Spleen (tissue), 11 donors: ENCODE measurements at regions not wholly inside any gene's neighbourhood (a gene's known extent, or its start where the extent isn't known, plus 50 kb on each side); places are given as distances from the start of the nearest gene placed in this dataset.

Experiments used
- DNase-seq: peaks from one replicate; pipeline ENCODE4 v3.0.0-alpha.2; 2020
- H3K27ac ChIP-seq, 8 donors: fragments of 200-600 bp; sonication (generic) in 7 of 8; 1 replicate in 4 of 8; 2 replicates in 4 of 8; pipeline versions ENCODE4 v1.5.0 to v1.8.0; 2016 to 2021; ENCODE audit warnings: inconsistent platforms in 4 of 8, mild to moderate bottlenecking in 4 of 8, moderate library complexity in 1 of 8
- H3K27me3 ChIP-seq, 7 donors: fragments of 200-600 bp; sonication (generic) in 6 of 7; replicated peaks in 1 of 7; 1 replicate in 4 of 7; 2 replicates in 3 of 7; pipeline versions ENCODE4 v1.5.0 to v1.8.0; 2016 to 2021; ENCODE audit warnings: inconsistent platforms in 3 of 7, mild to moderate bottlenecking in 1 of 7
- H3K36me3 ChIP-seq, 6 donors: fragments of 200-600 bp; sonication (generic) in 5 of 6; 1 replicate in 4 of 6; 2 replicates in 2 of 6; pipeline versions ENCODE4 v1.5.0 to v1.8.0; 2016 to 2021; ENCODE audit warnings: inconsistent platforms in 2 of 6
- H3K4me1 ChIP-seq, 6 donors: fragments of 200-600 bp; sonication (generic) in 5 of 6; 1 replicate in 3 of 6; 2 replicates in 3 of 6; pipeline versions ENCODE4 v1.5.0 to v1.8.0; 2016 to 2021; ENCODE audit warnings: inconsistent platforms in 3 of 6
- H3K4me3 ChIP-seq, 8 donors: fragments of 200-600 bp; sonication (generic) in 7 of 8; 1 replicate in 4 of 8; 2 replicates in 4 of 8; pipeline versions ENCODE4 v1.5.0 to v1.8.0; 2016 to 2021; ENCODE audit warnings: inconsistent platforms in 4 of 8, mild to moderate bottlenecking in 4 of 8, moderate library complexity in 2 of 8
- H3K9me3 ChIP-seq, 8 donors: fragments of 200-600 bp; sonication (generic) in 7 of 8; 1 replicate in 4 of 8; 2 replicates in 4 of 8; pipeline versions ENCODE4 v1.5.0 to v1.8.0; 2016 to 2021; ENCODE audit warnings: inconsistent platforms in 4 of 8
- POLR2A ChIP-seq, 3 donors: fragments of 450-650 bp; IDR thresholded peaks; one replicate each; pipeline ENCODE4 v1.5.1; 2017; ENCODE audit warnings: antibody characterized with exemption in 3 of 3, mild to moderate bottlenecking in 1 of 3
- POLR2AphosphoS5 ChIP-seq, 3 donors: sonication (generic); formaldehyde crosslinking; IDR thresholded peaks; one replicate each; pipeline ENCODE4 v1.5.1; 2017; ENCODE audit warnings: antibody characterized with exemption in 3 of 3
- WGBS, 5 donors: extraction: QIAGEN DNeasy Blood & Tissue Kit in 3 of 5; methylation state at CpG; one replicate each; pipeline versions ENCODE4 v1.1.5 to v1.1.7; 2013 to 2018; 5-methylcytosine and 5-hydroxymethylcytosine counted together
- intact Hi-C: fragments of 100-400 bp; cut with DNase I; formaldehyde crosslinking; loops from one replicate; pipeline ENCODE4 v1.15.0; 2023; ENCODE audit warnings: low total_unique reads
- TF ChIP-seq, protein P1 (sequence below), 11 experiments: fragments of 200-600 bp in 7 of 11; fragments of 450-650 bp in 4 of 11; sonication (generic) in 4 of 11; IDR thresholded peaks in 8 of 11; conservative IDR thresholded peaks in 3 of 11; 1 replicate in 7 of 11; 2 replicates in 4 of 11; pipeline versions ENCODE4 v1.4.0 to v1.8.0; 2016 to 2021; ENCODE audit warnings: antibody characterized with exemption in 11 of 11, inconsistent platforms in 4 of 11, mild to moderate bottlenecking in 1 of 11
- donor health status: healthy with polysubstance abuse.
- donor health status: DM: no; HTN: no; CAD: no; lungs with moderate emphysema.
- donor health status: DM: no; HTN: no; CAD: no.
- donor health status: Bipolar disorder and iron deficiency.
- donor health status: healthy.
- donor health status: DM: no; HTN: no; CAD: no.
- donor health status: DM: yes; HTN: yes; CAD: no.

DNA sequence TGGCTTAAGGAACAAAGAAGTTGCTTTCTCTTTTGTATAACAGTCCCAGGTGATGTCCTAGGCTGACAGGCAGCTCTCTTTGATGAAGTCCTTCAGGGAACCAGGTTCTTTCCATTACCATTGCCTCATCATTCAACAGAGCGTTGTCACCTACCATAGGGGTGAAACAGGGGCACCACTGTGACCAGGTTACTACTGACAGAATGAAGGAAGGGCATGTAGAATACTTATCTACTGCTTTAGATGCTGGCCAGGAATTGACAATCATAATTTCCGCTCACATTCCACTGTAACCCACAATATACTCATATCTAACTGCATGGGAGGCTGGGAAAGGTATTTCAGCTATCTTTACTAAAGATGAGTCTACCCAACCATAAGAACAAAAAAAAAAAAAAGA lies 148.0 kb upstream of the FNDC3A start:
- TF ChIP-seq POLR2A (IDR thresholded peaks at IDR 0.05) (no peak), POLR2AphosphoS5 (IDR thresholded peaks at IDR 0.05) (no peak)
- TF ChIP-seq, protein P1, sequence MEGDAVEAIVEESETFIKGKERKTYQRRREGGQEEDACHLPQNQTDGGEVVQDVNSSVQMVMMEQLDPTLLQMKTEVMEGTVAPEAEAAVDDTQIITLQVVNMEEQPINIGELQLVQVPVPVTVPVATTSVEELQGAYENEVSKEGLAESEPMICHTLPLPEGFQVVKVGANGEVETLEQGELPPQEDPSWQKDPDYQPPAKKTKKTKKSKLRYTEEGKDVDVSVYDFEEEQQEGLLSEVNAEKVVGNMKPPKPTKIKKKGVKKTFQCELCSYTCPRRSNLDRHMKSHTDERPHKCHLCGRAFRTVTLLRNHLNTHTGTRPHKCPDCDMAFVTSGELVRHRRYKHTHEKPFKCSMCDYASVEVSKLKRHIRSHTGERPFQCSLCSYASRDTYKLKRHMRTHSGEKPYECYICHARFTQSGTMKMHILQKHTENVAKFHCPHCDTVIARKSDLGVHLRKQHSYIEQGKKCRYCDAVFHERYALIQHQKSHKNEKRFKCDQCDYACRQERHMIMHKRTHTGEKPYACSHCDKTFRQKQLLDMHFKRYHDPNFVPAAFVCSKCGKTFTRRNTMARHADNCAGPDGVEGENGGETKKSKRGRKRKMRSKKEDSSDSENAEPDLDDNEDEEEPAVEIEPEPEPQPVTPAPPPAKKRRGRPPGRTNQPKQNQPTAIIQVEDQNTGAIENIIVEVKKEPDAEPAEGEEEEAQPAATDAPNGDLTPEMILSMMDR (IDR thresholded peaks at IDR 0.05 in 8 of 11, conservative IDR thresholded peaks at IDR 0.05 in 3 of 11): no peak
- intact Hi-C loops: no loop called here
- 91 to 94% (median 91%) methylated on average over 2 of the region's 2 CpGs for WGBS, 5 donors
- Histone ChIP-seq H3K4me1 (peaks cover 0 to 19% (median 12%) of the 10 kb centered on the region in 6 donors), H3K4me3 (no peak overlapping the region), H3K27ac (no peak overlapping the region), H3K36me3 (no peaks in the 10 kb centered on the region), H3K27me3 (peaks cover 0 to 3% (median 0%) of the 10 kb centered on the region in 7 donors), H3K9me3 (peaks cover 0 to 33% (median 20%) of the 10 kb centered on the region in 8 donors)
- no peak for DNase-seq

DNA sequence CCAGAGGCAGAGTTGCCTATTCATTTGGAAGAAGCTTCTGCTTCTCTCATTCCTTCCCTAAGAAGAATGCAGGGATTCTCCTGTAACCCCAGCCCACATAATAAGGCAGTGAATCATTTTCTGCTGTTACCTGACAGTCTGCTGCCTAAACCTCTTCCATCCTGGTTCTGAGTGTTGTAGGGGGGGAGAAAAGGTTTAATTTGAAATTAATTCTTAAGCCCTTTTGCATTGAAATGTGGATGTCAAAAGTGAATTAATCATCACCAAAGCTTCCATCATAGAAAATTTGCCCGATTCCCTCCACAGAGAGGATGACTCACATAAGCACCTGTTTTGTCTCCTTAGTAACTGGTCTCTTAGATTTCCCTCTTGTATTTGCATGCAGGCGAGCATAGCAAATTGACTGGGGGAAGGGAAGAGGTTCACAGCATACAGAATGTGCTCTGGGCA lies 146.7 kb upstream of the FNDC3A start:
- no peak for DNase-seq
- no peak for TF ChIP-seq POLR2AphosphoS5 (IDR thresholded peaks at IDR 0.05)
- TF ChIP-seq, protein P1 (IDR thresholded peaks at IDR 0.05 in 8 of 11, conservative IDR thresholded peaks at IDR 0.05 in 3 of 11): no peak
- TF ChIP-seq POLR2A (IDR thresholded peaks at IDR 0.05): no peak
- H3K27ac ChIP-seq: no peak overlapping the region

DNA sequence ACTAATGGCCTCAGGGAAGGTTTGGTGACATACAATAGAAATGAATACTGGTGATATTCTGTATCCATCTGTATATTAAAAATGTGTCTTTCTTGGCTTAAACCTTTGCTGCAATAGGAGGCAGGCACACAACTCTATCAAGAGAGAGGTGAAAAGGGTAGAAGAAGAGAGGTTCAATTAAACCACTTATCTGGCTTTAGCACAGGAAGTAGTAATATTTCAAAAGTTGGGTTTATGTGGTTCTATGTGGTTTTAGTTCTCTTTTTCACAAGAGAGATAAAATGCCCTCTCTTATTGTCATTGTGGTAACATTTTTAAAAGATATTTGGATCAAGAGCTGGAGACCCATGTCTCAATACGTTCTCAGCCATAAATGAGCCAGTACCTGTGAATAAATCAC lies 146.2 kb upstream of the FNDC3A start:
- DNase-seq: no peak
- intact Hi-C loops: no loop called here
- H3K9me3 ChIP-seq: peaks cover 0 to 46% (median 29%) of the 10 kb centered on the region in 8 donors
- WGBS, 5 donors: 21 to 41% (median 39%) methylated on average over 1 of the region's 1 CpG
- TF ChIP-seq POLR2A (IDR thresholded peaks at IDR 0.05) (no peak), POLR2AphosphoS5 (IDR thresholded peaks at IDR 0.05) (no peak)
- TF ChIP-seq, protein P1 (IDR thresholded peaks at IDR 0.05 in 8 of 11, conservative IDR thresholded peaks at IDR 0.05 in 3 of 11): no peak
- no peak overlapping the region for H3K4me3 ChIP-seq
- H3K4me1 ChIP-seq: peaks cover 0 to 19% (median 12%) of the 10 kb centered on the region in 6 donors
- H3K27me3 ChIP-seq: no peaks in the 10 kb centered on the region
- H3K27ac ChIP-seq: no peak overlapping the region
- no peaks in the 10 kb centered on the region for H3K36me3 ChIP-seq

More for the DNA sequence above, 146.7 kb upstream of the FNDC3A start:
- WGBS, 5 donors: 55 to 71% (median 63%) methylated on average over 2 of the region's 2 CpGs
- no peak overlapping the region for H3K4me3 ChIP-seq
- H3K27me3 ChIP-seq: no peaks in the 10 kb centered on the region
- intact Hi-C loops: no loop called here
- H3K36me3 ChIP-seq: no peaks in the 10 kb centered on the region
- peaks cover 0 to 40% (median 24%) of the 10 kb centered on the region in 8 donors for H3K9me3 ChIP-seq
- H3K4me1 ChIP-seq: peaks cover 0 to 19% (median 12%) of the 10 kb centered on the region in 6 donors

DNA sequence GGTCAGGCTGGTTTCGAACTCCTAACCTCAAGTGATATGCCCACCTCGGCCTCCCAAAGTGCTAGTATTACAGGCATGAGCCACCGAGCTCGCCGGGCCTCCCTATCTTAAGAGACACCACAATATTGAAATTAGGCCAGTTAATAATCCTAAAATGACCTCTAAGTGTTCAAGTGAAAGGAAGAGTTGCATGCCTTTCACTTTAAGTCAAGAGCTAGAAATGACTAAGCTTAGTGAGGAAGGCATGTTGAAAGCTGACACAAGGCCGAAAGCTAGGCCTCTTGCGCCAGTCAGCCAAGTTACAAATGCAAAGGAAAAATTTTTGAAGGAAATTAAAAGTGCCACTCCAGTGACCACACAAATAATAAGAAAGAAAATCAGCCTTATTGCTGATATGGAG lies 144.5 kb upstream of the FNDC3A start:
- 72 to 75% (median 74%) methylated on average over 7 of the region's 7 CpGs for WGBS, 5 donors
- H3K4me3 ChIP-seq: no peak overlapping the region
- intact Hi-C loops: no loop called here
- no peaks in the 10 kb centered on the region for H3K36me3 ChIP-seq
- no peak for DNase-seq
- H3K27ac ChIP-seq: no peak overlapping the region
- no peaks in the 10 kb centered on the region for H3K27me3 ChIP-seq
- H3K9me3 ChIP-seq: peaks cover 0 to 52% (median 32%) of the 10 kb centered on the region in 8 donors
- peaks cover 0 to 19% (median 12%) of the 10 kb centered on the region in 6 donors for H3K4me1 ChIP-seq
- TF ChIP-seq POLR2A (IDR thresholded peaks at IDR 0.05) (no peak), POLR2AphosphoS5 (IDR thresholded peaks at IDR 0.05) (no peak)
- TF ChIP-seq, protein P1 (IDR thresholded peaks at IDR 0.05 in 8 of 11, conservative IDR thresholded peaks at IDR 0.05 in 3 of 11): no peak
